Gastrocnemius medialis (tissue), 4 donors: ENCODE measurements at regions not wholly inside any gene's neighbourhood (a gene's known extent, or its start where the extent isn't known, plus 50 kb on each side); places are given as distances from the start of the nearest gene placed in this dataset.

Experiments used
- CTCF ChIP-seq, 5 experiments: fragments of 450-650 bp in 3 of 5; fragments of 200-600 bp in 2 of 5; sonication (generic) in 2 of 5; IDR thresholded peaks in 4 of 5; conservative IDR thresholded peaks in 1 of 5; 1 replicate in 4 of 5; 2 replicates in 1 of 5; pipeline ENCODE4 v1.5.1; 2016 to 2019; ENCODE audit warnings: antibody characterized with exemption in 5 of 5, mild to moderate bottlenecking in 3 of 5, moderate library complexity in 3 of 5
- POLR2A ChIP-seq, 2 donors: fragments of 450-650 bp; IDR thresholded peaks; one replicate each; pipeline ENCODE4 v1.6.1; 2017; ENCODE audit warnings: antibody characterized with exemption in 2 of 2, mild to moderate bottlenecking in 2 of 2, moderate library complexity in 2 of 2

DNA sequence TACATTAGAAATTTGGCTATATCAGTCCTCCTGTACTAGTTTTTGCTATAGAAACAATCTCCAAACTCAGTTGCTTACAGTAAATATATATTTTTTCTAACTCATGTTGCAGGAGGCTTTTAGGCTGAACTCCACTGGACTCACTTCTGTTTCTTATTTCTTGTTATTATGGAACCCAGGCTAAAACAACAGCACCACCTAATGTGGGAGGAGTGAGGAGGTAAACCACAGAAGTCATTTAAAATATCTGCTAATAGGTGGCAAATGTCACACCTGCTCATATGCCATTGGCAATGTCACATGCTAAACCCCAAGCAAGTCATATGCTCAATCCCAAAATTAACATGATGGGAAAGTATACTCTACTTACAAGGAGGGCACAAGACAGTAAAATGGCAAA lies 462.2 kb downstream of the PLOD2 start:
- TF ChIP-seq CTCF (IDR thresholded peaks at IDR 0.05 in 4 of 5, conservative IDR thresholded peaks at IDR 0.05 in 1 of 5) (no peak), POLR2A (IDR thresholded peaks at IDR 0.05) (no peak)
